ENCODE measurements at regions not wholly inside any gene's neighbourhood (a gene's known extent, or its start where the extent isn't known, plus 50 kb on each side); places are given as distances from the start of the nearest gene placed in this dataset.

GRCh38 chr9:7671847-7672246 lies 127.7 kb downstream of the DMAC1 start:
- no peaks in the 10 kb centered on the region for H3K27me3 ChIP-seq

GRCh38 chr9:7668541-7668940 lies 131.0 kb downstream of the DMAC1 start:
- in situ Hi-C loops (cut with MboI; ENCODE audit: low pct_ligation_motif_present in 1 of 4, low pct_unique_long_range_greater_than_20kb in 1 of 4, low sequenced_read_pairs in 3 of 4), result no loop called here
- TF ChIP-seq CTCF (IDR thresholded peaks at IDR 0.05) (no peak), POLR2AphosphoS5 (IDR thresholded peaks at IDR 0.05) (no peak), POLR2A (IDR thresholded peaks at IDR 0.05) (no peak), EP300 (IDR thresholded peaks at IDR 0.05; ENCODE audit: low read depth) (no peak)
- no peaks in the 10 kb centered on the region for H3K9me3 ChIP-seq
- no peak overlapping the region for H3K4me3 ChIP-seq
- H3K4me1 ChIP-seq, result peaks cover 0 to 3% (median 0%) of the 10 kb centered on the region in 4 donors
- H3K27me3 ChIP-seq, result no peaks in the 10 kb centered on the region
- no peak overlapping the region for H3K27ac ChIP-seq
- WGBS, 2 donors (ENCODE audit: low coverage in 1 of 2), result 0 to 29% methylated on average over 1 of the region's 1 CpG
- DNase-seq, result no peak
- intact Hi-C loops (cut with DNase I; ENCODE audit: low total_unique reads), result no loop called here
- H3K36me3 ChIP-seq, result no peaks in the 10 kb centered on the region

More at GRCh38 chr9:7671847-7672246, 127.7 kb downstream of the DMAC1 start:
- no peaks in the 10 kb centered on the region for H3K9me3 ChIP-seq
- no peak for DNase-seq
- 90 to 95% methylated on average over 2 of the region's 2 CpGs for WGBS, 2 donors (ENCODE audit: low coverage in 1 of 2)
- H3K27ac ChIP-seq, result no peak overlapping the region
- intact Hi-C loops (cut with DNase I; ENCODE audit: low total_unique reads), result no loop called here
- peaks cover 0 to 3% (median 0%) of the 10 kb centered on the region in 4 donors for H3K4me1 ChIP-seq
- no peak overlapping the region for H3K4me3 ChIP-seq
- in situ Hi-C loops (cut with MboI; ENCODE audit: low pct_ligation_motif_present in 1 of 4, low pct_unique_long_range_greater_than_20kb in 1 of 4, low sequenced_read_pairs in 3 of 4), result no loop called here
- TF ChIP-seq POLR2AphosphoS5 (IDR thresholded peaks at IDR 0.05), result no peak
- no peak for TF ChIP-seq CTCF (IDR thresholded peaks at IDR 0.05)
- no peak for TF ChIP-seq POLR2A (IDR thresholded peaks at IDR 0.05)
- H3K36me3 ChIP-seq, result no peaks in the 10 kb centered on the region

GRCh38 chr9:7665874-7666273 lies 133.7 kb downstream of the DMAC1 start:
- 89 to 90% methylated on average over 3 of the region's 3 CpGs for WGBS, 2 donors (ENCODE audit: low coverage in 1 of 2)
- H3K4me1 ChIP-seq, result peaks cover 0 to 3% (median 0%) of the 10 kb centered on the region in 4 donors
- no peak for TF ChIP-seq CTCF (IDR thresholded peaks at IDR 0.05)
- TF ChIP-seq POLR2A (IDR thresholded peaks at IDR 0.05), result no peak
- no peak for TF ChIP-seq EP300 (IDR thresholded peaks at IDR 0.05; ENCODE audit: low read depth)
- no peak for TF ChIP-seq POLR2AphosphoS5 (IDR thresholded peaks at IDR 0.05)
- in situ Hi-C loops (cut with MboI; ENCODE audit: low pct_ligation_motif_present in 1 of 4, low pct_unique_long_range_greater_than_20kb in 1 of 4, low sequenced_read_pairs in 3 of 4), result no loop called here
- H3K4me3 ChIP-seq, result no peak overlapping the region
- no peak overlapping the region for H3K27ac ChIP-seq
- intact Hi-C loops (cut with DNase I; ENCODE audit: low total_unique reads), result no loop called here
- H3K9me3 ChIP-seq, result no peaks in the 10 kb centered on the region
- H3K36me3 ChIP-seq, result no peaks in the 10 kb centered on the region
- no peaks in the 10 kb centered on the region for H3K27me3 ChIP-seq
- no peak for DNase-seq

- in situ Hi-C loops (cut with MboI; ENCODE audit: low pct_ligation_motif_present in 1 of 4, low pct_unique_long_range_greater_than_20kb in 1 of 4, low sequenced_read_pairs in 3 of 4), result no loop called here
- Histone ChIP-seq H3K4me3 (no peak overlapping the region), H3K36me3 (no peaks in the 10 kb centered on the region), H3K4me1 (no peaks in the 10 kb centered on the region), H3K27ac (no peak overlapping the region), H3K9me3 (no peaks in the 10 kb centered on the region), H3K27me3 (no peaks in the 10 kb centered on the region)
- intact Hi-C loops (cut with DNase I; ENCODE audit: low total_unique reads), result no loop called here
- no peak for TF ChIP-seq POLR2AphosphoS5 (IDR thresholded peaks at IDR 0.05)
- no peak for TF ChIP-seq POLR2A (IDR thresholded peaks at IDR 0.05)
- TF ChIP-seq EP300 (IDR thresholded peaks at IDR 0.05; ENCODE audit: low read depth), result no peak
- no peak for TF ChIP-seq CTCF (IDR thresholded peaks at IDR 0.05)
- no peak for DNase-seq
- WGBS, 2 donors (ENCODE audit: low coverage in 1 of 2), result 86 to 94% methylated on average over 3 to 4 of the region's 4 CpGs
These were observed 139.8 kb downstream of the DMAC1 start for GRCh38 chr9:7659766-7660165.
